ENCODE measurements at regions not wholly inside any gene's neighbourhood (a gene's known extent, or its start where the extent isn't known, plus 50 kb on each side); places are given as distances from the start of the nearest gene placed in this dataset.

- no peak for TF ChIP-seq ZBTB43 (CRISPR knock-in tag; IDR thresholded peaks at IDR 0.05)
- TF ChIP-seq NR1H2 (CRISPR knock-in tag; IDR thresholded peaks at IDR 0.05), result no peak
- no peak for TF ChIP-seq CTCF (IDR thresholded peaks at IDR 0.05)
- no peak for TF ChIP-seq ATF2 (CRISPR knock-in tag; IDR thresholded peaks at IDR 0.05; ENCODE audit: borderline replicate concordance, low read depth)
- no peak for TF ChIP-seq MYBL2 (CRISPR knock-in tag; IDR thresholded peaks at IDR 0.05)
- TF ChIP-seq MLX (CRISPR knock-in tag; IDR thresholded peaks at IDR 0.05), result no peak
- no peak for TF ChIP-seq SMAD3 (CRISPR knock-in tag; IDR thresholded peaks at IDR 0.05; ENCODE audit: borderline replicate concordance)
- no peak for TF ChIP-seq ATF3 (CRISPR knock-in tag; conservative IDR thresholded peaks at IDR 0.05)
- no peak for TF ChIP-seq ELF4 (CRISPR knock-in tag; IDR thresholded peaks at IDR 0.05; ENCODE audit: low read depth)
- no peak for TF ChIP-seq NFE2L1 (CRISPR knock-in tag; IDR thresholded peaks at IDR 0.05)
- no peak for TF ChIP-seq GABPB1 (CRISPR knock-in tag; IDR thresholded peaks at IDR 0.05)
These were observed 98.8 kb upstream of the EFNA5 start for GRCh38 chr5:107769519-107769918.

All from WTC11 (cell line).